ENCODE measurements at regions not wholly inside any gene's neighbourhood (a gene's known extent, or its start where the extent isn't known, plus 50 kb on each side); places are given as distances from the start of the nearest gene placed in this dataset.

GRCh38 chr13:83150616-83151307 is 731.5 kb downstream of the SLITRK1 start:
- H3K4me3 ChIP-seq (ENCODE audit: low read depth in 1 of 3, low read length in 3 of 3): no peak overlapping the region
- no peaks in the 10 kb centered on the region for H3K4me1 ChIP-seq (ENCODE audit: control insufficient read depth in 4 of 4, insufficient read depth in 4 of 4, low read length in 3 of 4)
- WGBS: 74% methylated on average over 7 of the region's 7 CpGs
- no peak overlapping the region for H3K9ac ChIP-seq (ENCODE audit: low read depth in 1 of 2, low read length in 2 of 2)
- no peaks in the 10 kb centered on the region for H3K27me3 ChIP-seq (ENCODE audit: control insufficient read depth in 4 of 4, insufficient read depth in 4 of 4, low read length in 3 of 4)
- H3K27ac ChIP-seq (ENCODE audit: low read depth in 1 of 2, low read length in 2 of 2): no peak overlapping the region
- no peaks in the 10 kb centered on the region for H3K36me3 ChIP-seq (ENCODE audit: control insufficient read depth in 4 of 4, insufficient read depth in 3 of 4, low read depth in 1 of 4, low read length in 3 of 4)
- no peak for DNase-seq (ENCODE audit: low spot score)
- no peaks in the 10 kb centered on the region for H3K9me3 ChIP-seq (ENCODE audit: control insufficient read depth in 4 of 4, low read length in 3 of 4)
- TF ChIP-seq TAF1 (conservative IDR thresholded peaks at IDR 0.05): no peak
- no peak for TF ChIP-seq RAD21 (IDR thresholded peaks at IDR 0.05)
- TF ChIP-seq, protein P1, sequence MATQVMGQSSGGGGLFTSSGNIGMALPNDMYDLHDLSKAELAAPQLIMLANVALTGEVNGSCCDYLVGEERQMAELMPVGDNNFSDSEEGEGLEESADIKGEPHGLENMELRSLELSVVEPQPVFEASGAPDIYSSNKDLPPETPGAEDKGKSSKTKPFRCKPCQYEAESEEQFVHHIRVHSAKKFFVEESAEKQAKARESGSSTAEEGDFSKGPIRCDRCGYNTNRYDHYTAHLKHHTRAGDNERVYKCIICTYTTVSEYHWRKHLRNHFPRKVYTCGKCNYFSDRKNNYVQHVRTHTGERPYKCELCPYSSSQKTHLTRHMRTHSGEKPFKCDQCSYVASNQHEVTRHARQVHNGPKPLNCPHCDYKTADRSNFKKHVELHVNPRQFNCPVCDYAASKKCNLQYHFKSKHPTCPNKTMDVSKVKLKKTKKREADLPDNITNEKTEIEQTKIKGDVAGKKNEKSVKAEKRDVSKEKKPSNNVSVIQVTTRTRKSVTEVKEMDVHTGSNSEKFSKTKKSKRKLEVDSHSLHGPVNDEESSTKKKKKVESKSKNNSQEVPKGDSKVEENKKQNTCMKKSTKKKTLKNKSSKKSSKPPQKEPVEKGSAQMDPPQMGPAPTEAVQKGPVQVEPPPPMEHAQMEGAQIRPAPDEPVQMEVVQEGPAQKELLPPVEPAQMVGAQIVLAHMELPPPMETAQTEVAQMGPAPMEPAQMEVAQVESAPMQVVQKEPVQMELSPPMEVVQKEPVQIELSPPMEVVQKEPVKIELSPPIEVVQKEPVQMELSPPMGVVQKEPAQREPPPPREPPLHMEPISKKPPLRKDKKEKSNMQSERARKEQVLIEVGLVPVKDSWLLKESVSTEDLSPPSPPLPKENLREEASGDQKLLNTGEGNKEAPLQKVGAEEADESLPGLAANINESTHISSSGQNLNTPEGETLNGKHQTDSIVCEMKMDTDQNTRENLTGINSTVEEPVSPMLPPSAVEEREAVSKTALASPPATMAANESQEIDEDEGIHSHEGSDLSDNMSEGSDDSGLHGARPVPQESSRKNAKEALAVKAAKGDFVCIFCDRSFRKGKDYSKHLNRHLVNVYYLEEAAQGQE (IDR thresholded peaks at IDR 0.05): no peak
- TF ChIP-seq YY1 (IDR thresholded peaks at IDR 0.05): no peak
- TF ChIP-seq CTCF (IDR thresholded peaks at IDR 0.05; ENCODE audit: low read depth, low read length, missing input control): no peak
- no peak for TF ChIP-seq HNF4G (IDR thresholded peaks at IDR 0.05)
- no peak for TF ChIP-seq GABPA (IDR thresholded peaks at IDR 0.05 in 1 of 2, conservative IDR thresholded peaks at IDR 0.05 in 1 of 2)
- no peak for TF ChIP-seq NR2F2 (IDR thresholded peaks at IDR 0.05)
- TF ChIP-seq, protein P2, sequence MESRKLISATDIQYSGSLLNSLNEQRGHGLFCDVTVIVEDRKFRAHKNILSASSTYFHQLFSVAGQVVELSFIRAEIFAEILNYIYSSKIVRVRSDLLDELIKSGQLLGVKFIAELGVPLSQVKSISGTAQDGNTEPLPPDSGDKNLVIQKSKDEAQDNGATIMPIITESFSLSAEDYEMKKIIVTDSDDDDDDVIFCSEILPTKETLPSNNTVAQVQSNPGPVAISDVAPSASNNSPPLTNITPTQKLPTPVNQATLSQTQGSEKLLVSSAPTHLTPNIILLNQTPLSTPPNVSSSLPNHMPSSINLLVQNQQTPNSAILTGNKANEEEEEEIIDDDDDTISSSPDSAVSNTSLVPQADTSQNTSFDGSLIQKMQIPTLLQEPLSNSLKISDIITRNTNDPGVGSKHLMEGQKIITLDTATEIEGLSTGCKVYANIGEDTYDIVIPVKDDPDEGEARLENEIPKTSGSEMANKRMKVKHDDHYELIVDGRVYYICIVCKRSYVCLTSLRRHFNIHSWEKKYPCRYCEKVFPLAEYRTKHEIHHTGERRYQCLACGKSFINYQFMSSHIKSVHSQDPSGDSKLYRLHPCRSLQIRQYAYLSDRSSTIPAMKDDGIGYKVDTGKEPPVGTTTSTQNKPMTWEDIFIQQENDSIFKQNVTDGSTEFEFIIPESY (IDR thresholded peaks at IDR 0.05): no peak
- TF ChIP-seq FOXA1 (IDR thresholded peaks at IDR 0.05): no peak
- TF ChIP-seq RXRA (IDR thresholded peaks at IDR 0.05): no peak

GRCh38 chr13:83136660-83137059 is 745.6 kb downstream of the SLITRK1 start:
- no peak overlapping the region for H3K27ac ChIP-seq (ENCODE audit: low read depth in 1 of 2, low read length in 2 of 2)
- no peak for TF ChIP-seq TAF1 (conservative IDR thresholded peaks at IDR 0.05)
- no peak for TF ChIP-seq CTCF (IDR thresholded peaks at IDR 0.05; ENCODE audit: low read depth, low read length, missing input control)
- TF ChIP-seq, protein P2 (IDR thresholded peaks at IDR 0.05): no peak
- no peak for TF ChIP-seq JUND (IDR thresholded peaks at IDR 0.05)
- no peak for TF ChIP-seq EGR1 (IDR thresholded peaks at IDR 0.05; ENCODE audit: low read depth in 2 of 2)
- TF ChIP-seq, protein P3, sequence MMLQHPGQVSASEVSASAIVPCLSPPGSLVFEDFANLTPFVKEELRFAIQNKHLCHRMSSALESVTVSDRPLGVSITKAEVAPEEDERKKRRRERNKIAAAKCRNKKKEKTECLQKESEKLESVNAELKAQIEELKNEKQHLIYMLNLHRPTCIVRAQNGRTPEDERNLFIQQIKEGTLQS (IDR thresholded peaks at IDR 0.05): no peak
- no peaks in the 10 kb centered on the region for H3K36me3 ChIP-seq (ENCODE audit: control insufficient read depth in 4 of 4, insufficient read depth in 3 of 4, low read depth in 1 of 4, low read length in 3 of 4)
- peaks cover 0 to 3% (median 0%) of the 10 kb centered on the region in 4 donors for H3K9me3 ChIP-seq (ENCODE audit: control insufficient read depth in 4 of 4, low read length in 3 of 4)
- no peaks in the 10 kb centered on the region for H3K4me1 ChIP-seq (ENCODE audit: control insufficient read depth in 4 of 4, insufficient read depth in 4 of 4, low read length in 3 of 4)
- WGBS: 89% methylated on average over 17 of the region's 17 CpGs
- no peaks in the 10 kb centered on the region for H3K27me3 ChIP-seq (ENCODE audit: control insufficient read depth in 4 of 4, insufficient read depth in 4 of 4, low read length in 3 of 4)
- H3K4me3 ChIP-seq (ENCODE audit: low read depth in 1 of 3, low read length in 3 of 3): no peak overlapping the region
- H3K9ac ChIP-seq (ENCODE audit: low read depth in 1 of 2, low read length in 2 of 2): no peak overlapping the region
- no peak for DNase-seq (ENCODE audit: low spot score)
